Mesothelial cell of epicardium (in vitro differentiated cells): ENCODE measurements at regions not wholly inside any gene's neighbourhood (a gene's known extent, or its start where the extent isn't known, plus 50 kb on each side); places are given as distances from the start of the nearest gene placed in this dataset.
A peak's percentile ranks its signal among the peaks of the same experiment; 100 is the strongest.
"Not testable (repeated sequence)": the region's sequence is repeated elsewhere in the genome, so short reads cannot be mapped to it uniquely, and the experiment has no call there.

ENCODE experiments used
- DNase-seq, 2 experiments: peaks; one replicate each; pipeline ENCODE4 v3.0.0; 2021; ENCODE audit warnings: low spot score in 2 of 2; ENCODE audit not compliant: unreplicated experiment in 2 of 2
- H3K27ac Mint-ChIP-seq: 2 replicates; pipeline ENCODE4 v1.8.0; 2021; ENCODE audit warnings: mixed read lengths
- H3K27me3 Mint-ChIP-seq: 2 replicates; pipeline ENCODE4 v1.8.0; 2021; ENCODE audit warnings: low read depth, mixed read lengths
- H3K36me3 Mint-ChIP-seq: 2 replicates; pipeline ENCODE4 v1.8.0; 2021; ENCODE audit warnings: mixed read lengths
- H3K4me1 Mint-ChIP-seq: 2 replicates; pipeline ENCODE4 v1.8.0; 2021; ENCODE audit warnings: mixed read lengths
- H3K4me3 Mint-ChIP-seq: 2 replicates; pipeline ENCODE4 v1.8.0; 2021; ENCODE audit warnings: mild to moderate bottlenecking, moderate library complexity, mixed read lengths
- H3K9me3 Mint-ChIP-seq: 2 replicates; pipeline ENCODE4 v1.8.0; 2021; ENCODE audit warnings: mixed read lengths
- CTCF ChIP-seq: fragments of 200-600 bp; sonication (generic); IDR thresholded peaks from one replicate; pipeline ENCODE4 v1.5.0; 2021; ENCODE audit warnings: antibody characterized with exemption; ENCODE audit not compliant: unreplicated experiment

GRCh38 chr9:40991741-40992471 is 136.6 kb downstream of the FOXD4L6 start:
- peak; percentile 83 to 96 for DNase-seq
- Mint-ChIP-seq H3K9me3 (peaks cover 31% of the 10 kb centered on the region), H3K36me3 (peaks cover 14% of the 10 kb centered on the region), H3K27ac (peak overlapping the region; percentile 98), H3K4me1 (peaks cover 11% of the 10 kb centered on the region)
- peak; percentile 68 for TF ChIP-seq CTCF
- H3K27me3 Mint-ChIP-seq, H3K4me3 Mint-ChIP-seq: not testable (repeated sequence)

GRCh38 chr9:40991100-40991740 is 137.3 kb downstream of the FOXD4L6 start:
- H3K27ac Mint-ChIP-seq, DNase-seq: not testable (repeated sequence)

GRCh38 chr9:40986332-40986731 is 142.1 kb downstream of the FOXD4L6 start:
- DNase-seq, H3K27ac Mint-ChIP-seq, H3K27me3 Mint-ChIP-seq, H3K4me1 Mint-ChIP-seq, H3K4me3 Mint-ChIP-seq: not testable (repeated sequence)
- peaks cover 30% of the 10 kb centered on the region for H3K9me3 Mint-ChIP-seq
- H3K36me3 Mint-ChIP-seq: peaks cover 11% of the 10 kb centered on the region

More at GRCh38 chr9:40991100-40991740, 137.3 kb downstream of the FOXD4L6 start:
- H3K9me3 Mint-ChIP-seq: peaks cover 30% of the 10 kb centered on the region
- H3K36me3 Mint-ChIP-seq, H3K27me3 Mint-ChIP-seq, H3K4me3 Mint-ChIP-seq: not testable (repeated sequence)
- peaks cover 11% of the 10 kb centered on the region for H3K4me1 Mint-ChIP-seq

- peaks cover 14% of the 10 kb centered on the region for H3K9me3 Mint-ChIP-seq
- not testable (repeated sequence) for DNase-seq, H3K4me1 Mint-ChIP-seq, H3K36me3 Mint-ChIP-seq, H3K4me3 Mint-ChIP-seq, H3K27me3 Mint-ChIP-seq, H3K27ac Mint-ChIP-seq
Measured at GRCh38 chr9:40975351-40975750, 153.1 kb downstream of the FOXD4L6 start.

- H3K27me3 Mint-ChIP-seq, DNase-seq: not testable (repeated sequence)
Measured at GRCh38 chr9:40974912-40975311, 153.6 kb downstream of the FOXD4L6 start.

GRCh38 chr9:40971773-40972172 is 156.7 kb downstream of the FOXD4L6 start:
- H3K27me3 Mint-ChIP-seq, H3K4me3 Mint-ChIP-seq, H3K27ac Mint-ChIP-seq, H3K4me1 Mint-ChIP-seq, H3K9me3 Mint-ChIP-seq, DNase-seq, H3K36me3 Mint-ChIP-seq: not testable (repeated sequence)

More at GRCh38 chr9:40974912-40975311, 153.6 kb downstream of the FOXD4L6 start:
- not testable (repeated sequence) for H3K36me3 Mint-ChIP-seq, H3K4me1 Mint-ChIP-seq, H3K27ac Mint-ChIP-seq, H3K4me3 Mint-ChIP-seq
- H3K9me3 Mint-ChIP-seq: peaks cover 13% of the 10 kb centered on the region

GRCh38 chr9:40970340-40970739 is 158.1 kb downstream of the FOXD4L6 start:
- not testable (repeated sequence) for H3K27me3 Mint-ChIP-seq, H3K36me3 Mint-ChIP-seq, H3K4me3 Mint-ChIP-seq, H3K9me3 Mint-ChIP-seq, H3K4me1 Mint-ChIP-seq, DNase-seq, H3K27ac Mint-ChIP-seq
- peak; percentile 52 for TF ChIP-seq CTCF

GRCh38 chr9:40962461-40962860 is 166.0 kb downstream of the FOXD4L6 start:
- not testable (repeated sequence) for H3K27me3 Mint-ChIP-seq, H3K4me1 Mint-ChIP-seq, H3K9me3 Mint-ChIP-seq, H3K36me3 Mint-ChIP-seq, H3K4me3 Mint-ChIP-seq, H3K27ac Mint-ChIP-seq, DNase-seq

GRCh38 chr9:40951876-40952494 is 176.5 kb downstream of the FOXD4L6 start:
- DNase-seq, H3K4me1 Mint-ChIP-seq, H3K27me3 Mint-ChIP-seq, H3K27ac Mint-ChIP-seq, H3K36me3 Mint-ChIP-seq, H3K4me3 Mint-ChIP-seq: not testable (repeated sequence)
- H3K9me3 Mint-ChIP-seq: peaks cover 27% of the 10 kb centered on the region

- not testable (repeated sequence) for H3K27ac Mint-ChIP-seq, H3K27me3 Mint-ChIP-seq, H3K36me3 Mint-ChIP-seq, H3K4me1 Mint-ChIP-seq, DNase-seq, H3K4me3 Mint-ChIP-seq
- peaks cover 28% of the 10 kb centered on the region for H3K9me3 Mint-ChIP-seq
Measured at GRCh38 chr9:40946228-40946627, 182.3 kb downstream of the FOXD4L6 start.

GRCh38 chr9:40942730-40943129 is 185.8 kb downstream of the FOXD4L6 start:
- not testable (repeated sequence) for H3K4me3 Mint-ChIP-seq, DNase-seq, H3K36me3 Mint-ChIP-seq, H3K27ac Mint-ChIP-seq, H3K27me3 Mint-ChIP-seq, H3K4me1 Mint-ChIP-seq
- peaks cover 22% of the 10 kb centered on the region for H3K9me3 Mint-ChIP-seq

GRCh38 chr9:40939888-40940209 is 188.6 kb downstream of the FOXD4L6 start:
- not testable (repeated sequence) for H3K36me3 Mint-ChIP-seq, H3K4me1 Mint-ChIP-seq, H3K4me3 Mint-ChIP-seq, DNase-seq, H3K27me3 Mint-ChIP-seq, H3K27ac Mint-ChIP-seq
- H3K9me3 Mint-ChIP-seq: peaks cover 14% of the 10 kb centered on the region
